NCI-H526 treated with DMSO at 0.1 percent for 48 hours (cell line): ENCODE measurements at regions not wholly inside any gene's neighbourhood (a gene's known extent, or its start where the extent isn't known, plus 50 kb on each side); places are given as distances from the start of the nearest gene placed in this dataset.
A peak's percentile ranks its signal among the peaks of the same experiment; 100 is the strongest.
"Not testable (repeated sequence)": the region's sequence is repeated elsewhere in the genome, so short reads cannot be mapped to it uniquely, and the experiment has no call there.

Experiments used
- DNase-seq: peaks from one replicate; lab custom pipeline; 2025; lab: John Stamatoyannopoulos, UW

- no peak for DNase-seq
Measured at GRCh38 chr4:128649161-128649560, 160.3 kb upstream of the JADE1 start.

- no peak for DNase-seq
Measured at GRCh38 chr4:128648021-128648420, 161.5 kb upstream of the JADE1 start.

DNA sequence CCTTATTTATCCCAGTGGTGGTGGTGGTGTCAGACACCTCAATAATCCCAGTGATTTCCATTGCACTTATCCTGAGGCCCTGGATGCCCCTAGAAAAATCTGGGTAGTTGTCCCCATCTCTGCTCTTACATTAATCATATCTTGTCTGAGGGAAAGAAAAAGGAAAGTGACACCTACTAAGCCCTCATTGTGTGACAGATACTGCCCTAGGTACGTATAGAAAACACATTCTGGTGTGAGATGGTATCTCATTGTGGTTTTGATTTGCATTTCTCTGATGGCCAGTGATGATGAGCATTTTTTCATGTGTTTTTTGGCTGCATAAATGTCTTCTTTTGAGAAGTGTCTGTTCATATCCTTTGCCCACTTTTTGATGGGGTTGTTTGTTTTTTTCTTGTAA is 162.6 kb upstream of the JADE1 start:
- not testable (repeated sequence) for DNase-seq

GRCh38 chr4:128644693-128645654 is 164.5 kb upstream of the JADE1 start:
- not testable (repeated sequence) for DNase-seq

GRCh38 chr4:128644107-128644506 is 165.4 kb upstream of the JADE1 start:
- not testable (repeated sequence) for DNase-seq

DNA sequence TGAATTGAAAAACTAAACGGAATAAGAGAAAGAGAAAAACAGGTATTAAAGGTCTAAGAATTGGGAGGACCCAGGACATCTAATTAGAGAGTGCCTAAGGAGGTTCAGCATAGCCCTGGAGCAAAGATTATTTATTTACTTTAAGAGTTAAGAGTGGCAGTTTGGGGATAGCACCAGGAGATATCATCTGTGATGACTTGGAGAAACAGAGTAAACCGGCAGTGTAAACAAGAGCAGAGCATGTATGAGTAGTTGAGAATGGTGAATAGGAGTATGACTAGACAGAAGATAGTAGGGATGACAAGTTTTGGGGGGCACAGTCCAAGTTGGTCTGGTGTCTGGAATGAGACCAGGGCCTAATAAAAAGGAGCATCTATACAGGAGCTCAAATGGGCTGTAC is 167.9 kb upstream of the JADE1 start:
- not testable (repeated sequence) for DNase-seq

GRCh38 chr4:128639541-128640270 is 169.8 kb upstream of the JADE1 start:
- no peak for DNase-seq

DNA sequence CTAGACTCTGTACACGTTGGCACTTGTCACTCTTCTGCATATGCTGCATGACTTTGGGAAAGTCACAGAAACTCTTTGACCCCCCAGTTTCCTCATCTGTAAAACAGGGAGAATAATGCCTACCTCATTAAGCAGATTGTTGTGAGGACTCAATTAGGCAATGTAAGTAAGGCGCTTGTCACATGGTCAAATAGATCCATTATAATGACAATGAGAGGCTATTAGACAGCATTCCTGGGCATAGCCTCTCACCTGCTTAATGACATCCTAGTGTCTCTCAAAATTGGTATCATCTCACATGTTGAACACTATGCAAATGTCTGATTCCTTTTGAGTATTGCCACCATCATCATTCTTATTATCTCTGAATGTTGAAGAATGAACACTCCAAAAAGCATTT is 172.6 kb upstream of the JADE1 start:
- DNase-seq, result no peak

DNA sequence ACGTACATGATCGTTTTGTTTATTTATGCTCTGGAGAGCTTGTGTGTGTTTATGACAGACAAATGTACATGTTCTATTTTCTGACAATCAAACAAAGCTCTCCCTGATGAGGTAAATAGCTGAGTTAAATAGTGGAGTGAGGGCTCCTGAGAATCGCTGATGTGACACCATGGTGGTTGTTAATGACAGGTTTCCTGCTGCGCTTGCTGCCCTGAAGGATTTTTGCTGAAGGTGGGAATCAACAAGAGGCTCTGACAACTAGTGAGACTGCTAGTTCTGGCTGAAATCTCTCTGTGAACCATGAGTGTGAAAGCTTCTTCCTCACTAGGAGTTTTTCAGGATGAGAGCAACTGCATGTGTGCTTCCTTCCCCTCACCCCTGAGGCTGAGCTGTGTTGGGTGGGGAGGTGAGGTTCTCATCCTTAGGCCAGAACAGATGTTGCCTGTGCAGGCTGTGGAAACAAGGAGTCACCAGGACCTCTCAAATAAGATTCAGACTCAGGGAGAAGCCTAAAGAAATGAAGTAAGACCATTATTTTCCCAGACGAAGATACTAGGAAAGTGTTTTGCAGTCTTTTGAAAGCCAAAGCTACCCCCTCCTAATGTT is 173.4 kb upstream of the JADE1 start:
- peak; percentile 9 for DNase-seq

GRCh38 chr4:128635141-128635954 is 174.2 kb upstream of the JADE1 start:
- no peak for DNase-seq

GRCh38 chr4:128633067-128633466 is 176.4 kb upstream of the JADE1 start:
- DNase-seq, result no peak

DNA sequence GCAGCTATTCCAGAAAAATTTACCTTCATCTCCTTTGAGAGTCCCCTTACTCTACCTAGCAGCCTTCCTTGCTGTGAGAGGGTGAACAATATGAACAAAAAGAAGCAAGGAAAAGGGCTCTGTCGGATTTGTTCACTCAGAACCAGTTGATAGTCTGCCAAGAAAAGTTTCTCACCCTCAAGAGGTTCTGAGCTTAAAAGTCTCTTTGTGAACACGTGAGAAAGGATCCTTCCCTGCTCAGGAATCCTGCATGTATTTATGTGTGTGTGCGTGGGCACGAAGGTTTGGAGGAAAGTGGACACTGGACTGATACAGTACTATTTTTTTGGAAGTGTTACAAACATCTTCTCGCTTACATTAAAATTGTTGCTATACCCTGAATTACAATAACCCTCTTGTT is 178.6 kb upstream of the JADE1 start:
- no peak for DNase-seq

- DNase-seq, result no peak
Measured at GRCh38 chr4:128623508-128624215, 185.8 kb upstream of the JADE1 start.

- DNase-seq, result not testable (repeated sequence)
Measured at GRCh38 chr4:128620279-128620965, 189.1 kb upstream of the JADE1 start.

GRCh38 chr4:128615197-128615596 is 194.3 kb upstream of the JADE1 start:
- no peak for DNase-seq

- DNase-seq, result no peak
Measured at GRCh38 chr4:128608006-128608405, 201.5 kb upstream of the JADE1 start.

- no peak for DNase-seq
Measured at GRCh38 chr4:128606173-128606572, 203.3 kb upstream of the JADE1 start.

GRCh38 chr4:128604840-128605239 is 204.7 kb upstream of the JADE1 start:
- peak; percentile 9 for DNase-seq

DNA sequence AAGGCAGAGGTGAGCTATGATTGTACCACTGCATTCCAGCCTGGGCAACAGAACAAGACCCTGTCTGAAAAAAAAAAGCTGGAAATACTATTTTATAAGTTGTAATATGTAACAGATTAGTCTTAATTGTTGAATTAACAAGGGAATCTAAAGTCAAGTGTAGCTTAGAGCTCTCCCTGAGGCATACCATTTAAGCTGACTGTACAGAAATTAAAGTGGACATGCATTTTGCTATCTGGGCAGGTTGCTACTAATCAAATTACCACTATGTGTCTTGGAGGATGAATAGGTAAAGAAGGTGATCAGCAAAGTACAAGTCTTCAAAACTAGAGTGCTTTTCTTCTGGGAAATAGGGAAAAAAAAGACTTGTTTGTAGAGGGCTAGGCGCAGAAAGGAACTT is 205.3 kb upstream of the JADE1 start:
- no peak for DNase-seq

- no peak for DNase-seq
Measured at GRCh38 chr4:128603081-128603480, 206.4 kb upstream of the JADE1 start.
